Mucosa of descending colon (tissue), 3 donors: ENCODE measurements at regions not wholly inside any gene's neighbourhood (a gene's known extent, or its start where the extent isn't known, plus 50 kb on each side); places are given as distances from the start of the nearest gene placed in this dataset.

Source experiments
- ATAC-seq: fragments of 200-7000 bp; cut with Tn5 transposase; one replicate; pipeline ENCODE4 v1.9.1; 2020; ENCODE audit warnings: mild to moderate bottlenecking, moderate library complexity
- DNase-seq, 3 donors: peaks; one replicate each; pipeline ENCODE4 v3.0.0-alpha.2; 2020
- H3K36me3 ChIP-seq: fragments of 200-600 bp; one replicate; pipeline ENCODE4 v1.8.0; 2021; ENCODE audit warnings: low read depth, mild to moderate bottlenecking
- H3K4me1 ChIP-seq: fragments of 200-600 bp; one replicate; pipeline ENCODE4 v1.8.0; 2021; ENCODE audit warnings: low read depth, mild to moderate bottlenecking
- H3K4me3 ChIP-seq: fragments of 200-600 bp; one replicate; pipeline ENCODE4 v1.8.0; 2021; ENCODE audit warnings: mild to moderate bottlenecking
- H3K9me3 ChIP-seq: fragments of 200-600 bp; one replicate; pipeline ENCODE4 v1.8.0; 2021; ENCODE audit warnings: mild to moderate bottlenecking
- intact Hi-C, 2 donors: fragments of 100-400 bp; cut with DNase I in 1 of 2; cut with micrococcal nuclease in 1 of 2; formaldehyde crosslinking; loops; one replicate each; pipeline versions ENCODE4 v1.11.0 to v1.11.1; 2022; cut with DNase I, micrococcal nuclease
- TF ChIP-seq, protein P1 (sequence below): fragments of 200-600 bp; IDR thresholded peaks from one replicate; pipeline ENCODE4 v1.8.0; 2022; ENCODE audit warnings: antibody characterized with exemption, mild to moderate bottlenecking
- donor health status: DM: no; HTN: no; CAD: no; lungs with moderate emphysema.
- donor health status: DM: no; HTN: no; CAD: no.
- donor health status: DM: no; HTN: yes; CAD: no.

DNA sequence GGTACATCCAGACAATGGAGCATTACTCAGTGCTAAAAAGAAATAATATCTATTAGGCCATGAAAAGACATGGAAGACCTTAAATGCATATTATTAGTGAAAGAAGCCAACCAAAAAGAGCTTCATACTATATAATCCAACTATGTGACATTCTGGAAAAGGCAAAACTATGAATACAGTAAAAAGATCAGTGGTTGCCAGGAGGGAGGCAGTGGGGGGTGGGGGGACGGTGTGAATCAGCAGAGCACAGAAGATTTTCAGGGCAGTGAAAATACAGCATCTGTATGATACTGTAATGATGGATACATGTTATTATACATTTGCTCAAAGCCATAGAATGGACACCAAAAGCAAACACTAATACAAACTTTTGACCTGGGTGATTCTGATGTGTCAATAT lies 339.4 kb upstream of the SNX7 start:
- DNase-seq (no peak), ATAC-seq (no peak)
- intact Hi-C loops = no loop called here
- TF ChIP-seq, protein P1, sequence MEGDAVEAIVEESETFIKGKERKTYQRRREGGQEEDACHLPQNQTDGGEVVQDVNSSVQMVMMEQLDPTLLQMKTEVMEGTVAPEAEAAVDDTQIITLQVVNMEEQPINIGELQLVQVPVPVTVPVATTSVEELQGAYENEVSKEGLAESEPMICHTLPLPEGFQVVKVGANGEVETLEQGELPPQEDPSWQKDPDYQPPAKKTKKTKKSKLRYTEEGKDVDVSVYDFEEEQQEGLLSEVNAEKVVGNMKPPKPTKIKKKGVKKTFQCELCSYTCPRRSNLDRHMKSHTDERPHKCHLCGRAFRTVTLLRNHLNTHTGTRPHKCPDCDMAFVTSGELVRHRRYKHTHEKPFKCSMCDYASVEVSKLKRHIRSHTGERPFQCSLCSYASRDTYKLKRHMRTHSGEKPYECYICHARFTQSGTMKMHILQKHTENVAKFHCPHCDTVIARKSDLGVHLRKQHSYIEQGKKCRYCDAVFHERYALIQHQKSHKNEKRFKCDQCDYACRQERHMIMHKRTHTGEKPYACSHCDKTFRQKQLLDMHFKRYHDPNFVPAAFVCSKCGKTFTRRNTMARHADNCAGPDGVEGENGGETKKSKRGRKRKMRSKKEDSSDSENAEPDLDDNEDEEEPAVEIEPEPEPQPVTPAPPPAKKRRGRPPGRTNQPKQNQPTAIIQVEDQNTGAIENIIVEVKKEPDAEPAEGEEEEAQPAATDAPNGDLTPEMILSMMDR = no peak
- Histone ChIP-seq H3K9me3 (no peaks in the 10 kb centered on the region), H3K4me3 (no peak overlapping the region), H3K4me1 (no peaks in the 10 kb centered on the region), H3K36me3 (no peaks in the 10 kb centered on the region)

DNA sequence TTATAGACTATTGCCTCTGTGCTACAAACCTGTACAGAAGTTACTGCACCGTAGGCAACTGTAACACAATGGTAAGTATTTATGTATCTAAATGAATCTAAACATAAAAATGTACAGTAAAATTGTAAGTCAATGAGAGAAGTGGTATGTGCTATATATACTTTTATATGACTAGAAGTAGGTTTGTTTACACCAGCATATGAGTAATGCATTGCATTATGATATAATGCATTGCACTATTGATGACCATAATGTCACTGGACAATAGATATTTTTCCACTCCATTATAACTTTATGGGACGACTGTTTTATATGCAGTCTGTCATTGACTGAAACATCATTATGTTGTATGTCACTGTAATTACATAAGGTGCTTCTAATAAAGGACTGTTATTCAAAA lies 340.3 kb upstream of the SNX7 start:
- Histone ChIP-seq H3K9me3 (no peaks in the 10 kb centered on the region), H3K36me3 (no peaks in the 10 kb centered on the region), H3K4me1 (peaks cover 5% of the 10 kb centered on the region), H3K4me3 (no peak overlapping the region)
- intact Hi-C loops = no loop called here
- TF ChIP-seq, protein P1 = no peak
- no peak for DNase-seq
- no peak for ATAC-seq

DNA sequence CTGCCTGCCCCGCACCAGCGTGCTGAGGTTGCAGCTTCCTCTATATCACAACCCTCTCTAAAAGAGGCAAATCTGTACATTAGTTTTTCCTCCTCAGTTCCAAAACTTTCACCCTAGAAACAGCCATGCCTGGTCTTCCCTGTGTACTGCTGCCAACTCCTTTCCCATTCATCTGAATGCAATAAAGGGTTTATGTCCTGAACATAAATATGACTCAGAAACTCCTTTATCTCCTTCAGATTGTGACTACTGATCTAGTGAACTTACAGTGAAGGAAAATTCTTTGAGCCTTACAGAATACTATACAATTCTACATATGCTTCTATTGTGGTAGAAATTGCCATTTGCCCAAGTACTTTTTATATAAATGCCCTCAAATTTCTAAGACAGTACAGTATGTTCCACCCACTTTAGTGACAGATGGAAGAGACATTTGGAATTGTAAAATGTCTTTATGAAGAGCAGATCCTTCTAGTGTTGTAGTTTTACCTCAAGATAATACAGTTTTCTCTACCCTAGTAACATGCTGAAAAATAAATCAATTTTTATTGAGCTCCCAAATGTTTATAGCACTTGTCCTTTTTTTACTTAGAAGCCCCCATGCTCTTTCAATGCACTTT lies 345.1 kb upstream of the SNX7 start:
- Histone ChIP-seq H3K4me3 (no peak overlapping the region), H3K36me3 (no peaks in the 10 kb centered on the region), H3K9me3 (no peaks in the 10 kb centered on the region), H3K4me1 (peaks cover 16% of the 10 kb centered on the region)
- TF ChIP-seq, protein P1 = no peak
- DNase-seq (peak in 2 of 3 donors; percentile 9 to 24), ATAC-seq (peak; percentile 89)
- intact Hi-C loops = no loop called here

DNA sequence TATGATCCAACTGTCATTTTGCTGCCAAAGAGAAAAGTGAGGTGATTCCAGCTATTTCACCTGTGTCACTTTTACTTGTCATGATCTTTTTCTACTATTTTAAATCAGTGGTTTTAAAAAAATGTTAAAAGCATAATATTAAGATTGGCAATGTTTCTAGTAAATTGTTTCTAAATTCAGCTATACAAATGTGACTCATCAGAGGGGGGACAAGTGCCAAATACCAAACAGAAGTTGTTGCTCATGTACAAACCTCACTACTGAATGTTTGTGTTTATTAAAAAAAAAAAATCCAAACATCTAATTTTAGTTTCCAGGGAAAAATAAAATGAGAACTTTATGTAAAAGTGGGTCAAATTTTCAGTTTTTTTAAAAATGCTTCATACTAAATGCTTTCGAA lies 346.2 kb upstream of the SNX7 start:
- peaks cover 16% of the 10 kb centered on the region for H3K4me1 ChIP-seq
- no peak overlapping the region for H3K4me3 ChIP-seq
- intact Hi-C loops = no loop called here
- H3K9me3 ChIP-seq = no peaks in the 10 kb centered on the region
- ATAC-seq = no peak
- no peaks in the 10 kb centered on the region for H3K36me3 ChIP-seq
- TF ChIP-seq, protein P1 = no peak
- DNase-seq = no peak

DNA sequence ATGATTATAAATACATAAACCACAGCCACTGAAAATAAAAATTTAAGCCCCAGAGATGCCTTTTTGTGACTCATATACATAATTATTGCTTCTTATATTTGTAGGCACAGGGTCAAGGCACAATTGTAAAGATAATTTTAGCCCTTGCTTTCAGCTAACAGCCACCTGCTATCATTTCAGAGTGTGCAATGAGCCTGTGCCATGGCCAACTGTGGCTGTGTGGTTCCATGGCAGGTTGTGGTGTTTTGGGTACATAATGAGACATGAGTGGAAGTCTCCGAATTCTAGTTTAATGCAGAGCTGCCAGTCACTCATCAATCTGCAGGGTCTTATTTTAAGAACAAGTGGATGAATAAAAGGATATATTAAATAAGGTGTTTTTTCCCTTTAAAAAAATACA lies 346.9 kb upstream of the SNX7 start:
- ATAC-seq (no peak), DNase-seq (no peak)
- H3K9me3 ChIP-seq = no peaks in the 10 kb centered on the region
- intact Hi-C loops = no loop called here
- no peaks in the 10 kb centered on the region for H3K36me3 ChIP-seq
- TF ChIP-seq, protein P1 = no peak
- no peak overlapping the region for H3K4me3 ChIP-seq
- peaks cover 16% of the 10 kb centered on the region for H3K4me1 ChIP-seq
